NCI-H345 (cell line): ENCODE measurements at regions not wholly inside any gene's neighbourhood (a gene's known extent, or its start where the extent isn't known, plus 50 kb on each side); places are given as distances from the start of the nearest gene placed in this dataset.

Source experiments
- DNase-seq: peaks from one replicate; lab custom pipeline; 2025; lab: John Stamatoyannopoulos, UW

DNA sequence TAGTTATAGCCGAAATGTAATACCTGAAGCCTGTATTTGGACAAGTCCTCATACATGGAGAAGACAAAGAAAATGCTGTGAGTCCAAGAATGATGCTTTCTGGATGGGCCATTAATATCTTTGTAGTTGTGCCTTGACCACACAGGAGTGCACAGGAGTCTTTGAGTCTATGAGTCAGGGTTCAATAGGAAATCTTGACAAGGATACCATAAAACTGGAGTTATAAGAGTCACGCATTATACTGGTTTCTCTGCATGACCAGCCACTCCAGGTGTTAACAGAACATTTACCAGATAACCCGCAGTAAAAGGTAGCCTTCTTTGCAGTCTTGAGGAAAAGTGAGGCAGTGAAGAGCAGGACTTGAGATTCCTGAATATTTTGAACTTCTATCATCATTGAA, 464.6 kb upstream of the PKN2 start:
- no peak for DNase-seq

DNA sequence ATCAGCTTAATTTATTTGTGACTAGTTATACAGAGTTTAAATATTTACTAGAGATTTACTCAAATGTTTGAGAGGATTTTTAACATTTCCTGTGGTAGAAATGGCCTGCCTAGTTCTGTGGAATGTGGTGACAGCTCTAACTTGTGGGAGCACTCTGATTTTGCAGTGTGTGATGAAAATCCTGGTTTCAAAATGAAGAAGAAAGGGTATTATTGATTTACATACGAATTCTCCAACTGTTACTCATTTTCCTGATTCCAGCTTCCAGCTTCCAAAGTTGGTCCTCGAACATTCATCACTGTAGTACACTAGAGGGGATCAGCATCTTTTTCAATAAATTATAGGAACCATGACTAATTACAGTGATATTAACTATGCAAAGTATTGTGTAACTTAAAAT, 462.7 kb upstream of the PKN2 start:
- DNase-seq: no peak

DNA sequence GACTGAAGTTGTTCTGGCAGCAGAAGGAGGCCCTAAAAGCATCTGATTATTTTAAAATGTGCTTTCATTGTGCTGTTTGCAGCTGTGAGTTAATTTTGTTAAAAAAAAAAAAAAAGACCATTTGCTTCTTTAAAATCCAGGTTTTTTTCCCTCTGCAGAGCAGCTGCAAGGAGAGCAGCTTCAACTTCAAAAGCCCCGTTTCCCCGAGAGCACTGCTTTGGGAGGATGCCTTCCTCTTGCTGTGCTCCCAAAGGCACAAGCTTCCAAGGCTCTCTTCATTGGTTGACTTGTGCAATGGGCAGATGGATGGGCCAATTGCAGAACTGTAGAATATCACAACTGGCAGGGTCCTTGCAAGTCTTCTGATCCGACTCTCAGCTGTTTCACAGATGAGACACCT, 459.2 kb upstream of the PKN2 start:
- no peak for DNase-seq

DNA sequence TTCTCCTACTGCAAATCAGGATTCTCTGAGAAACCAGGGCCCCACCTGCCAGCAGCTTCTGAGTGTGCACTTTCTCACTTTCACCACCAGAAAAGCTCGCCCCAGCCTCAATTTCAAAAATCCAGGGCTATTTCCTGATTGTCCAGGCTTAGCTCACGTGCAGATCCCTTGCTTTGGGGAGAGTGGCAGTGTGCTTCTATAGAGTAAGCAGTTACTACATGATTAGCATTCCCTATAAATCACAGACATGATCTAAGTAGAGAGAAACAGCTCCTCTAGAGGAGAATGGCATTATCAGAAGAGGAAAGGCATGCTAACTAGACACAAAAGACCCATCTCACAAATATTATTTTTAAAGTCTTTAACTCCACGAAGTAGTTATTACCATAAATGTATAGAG, 456.0 kb upstream of the PKN2 start:
- no peak for DNase-seq

DNA sequence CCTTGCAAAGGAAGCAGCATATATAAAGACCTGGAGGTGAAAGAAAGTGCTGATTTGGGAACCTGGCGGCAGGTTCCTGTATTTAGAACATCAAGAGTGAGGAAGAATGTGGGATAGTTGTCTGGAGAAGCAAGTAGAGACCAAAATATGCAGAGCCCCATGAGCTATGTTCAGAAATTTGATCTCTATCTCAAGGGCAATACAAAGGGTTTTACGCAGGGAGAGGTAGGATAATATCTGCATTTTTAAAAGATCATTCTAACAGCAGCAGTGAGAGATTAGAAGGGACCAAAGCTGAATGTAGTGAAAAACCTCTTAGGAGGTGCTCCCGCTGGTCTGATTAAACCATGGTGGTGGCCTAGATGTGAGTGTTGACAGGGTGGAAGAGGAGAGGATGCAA, 453.9 kb upstream of the PKN2 start:
- no peak for DNase-seq

DNA sequence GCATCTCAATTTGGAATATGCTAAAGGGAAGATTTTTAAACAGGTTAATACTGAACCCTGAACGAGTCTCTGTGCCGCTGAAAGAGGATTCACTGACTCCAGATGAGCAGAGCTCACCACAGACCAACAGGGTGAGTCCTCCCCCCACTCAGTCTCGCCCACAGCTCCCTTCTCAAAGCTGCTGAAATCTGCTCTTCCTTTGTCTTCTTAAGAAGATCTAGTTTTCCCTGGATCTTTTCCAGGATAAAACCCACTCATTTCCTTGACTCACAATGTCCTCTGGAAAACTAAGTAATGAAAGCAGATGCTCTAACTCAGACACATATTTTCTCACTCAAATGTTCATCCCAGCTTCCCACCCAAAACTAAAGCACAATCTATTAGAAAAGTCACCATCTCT, 447.0 kb upstream of the PKN2 start:
- no peak for DNase-seq

DNA sequence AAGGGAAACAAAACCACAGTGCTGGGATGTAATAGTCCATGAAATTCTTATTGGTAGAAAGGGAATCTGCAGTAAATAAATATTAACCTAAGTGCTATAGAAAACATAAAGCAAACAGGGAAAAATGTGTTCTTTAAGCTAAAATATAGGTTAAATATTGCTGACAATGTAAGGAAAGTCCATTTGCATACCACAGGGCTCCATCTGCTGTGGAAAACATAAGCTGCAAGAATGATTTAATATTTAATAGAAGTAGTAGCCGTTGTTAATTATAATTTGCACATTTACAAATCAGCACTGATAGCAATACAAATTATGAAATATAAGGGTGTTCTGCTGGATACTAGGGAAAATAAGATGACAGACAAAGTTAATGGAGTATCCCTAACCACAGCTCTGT, 444.9 kb upstream of the PKN2 start:
- DNase-seq: no peak

DNA sequence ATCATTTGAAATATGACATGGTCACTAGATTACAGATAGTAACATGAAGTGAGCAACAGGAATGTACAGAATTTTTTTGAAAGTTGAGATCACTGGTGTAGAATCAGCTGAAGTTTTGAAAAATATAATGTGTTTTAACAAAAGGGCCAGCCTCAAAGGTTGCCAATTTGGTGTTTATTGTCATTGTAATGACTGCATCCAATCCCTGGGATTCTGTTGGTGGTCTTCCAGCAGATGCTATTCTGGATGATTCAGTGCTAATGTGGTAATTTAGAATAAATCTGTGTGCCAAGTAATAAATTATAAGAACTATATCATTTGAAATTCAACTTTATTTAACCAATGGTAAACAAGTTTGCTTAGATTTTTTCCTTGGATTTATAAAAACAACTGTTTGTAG, 436.4 kb upstream of the PKN2 start:
- no peak for DNase-seq

DNA sequence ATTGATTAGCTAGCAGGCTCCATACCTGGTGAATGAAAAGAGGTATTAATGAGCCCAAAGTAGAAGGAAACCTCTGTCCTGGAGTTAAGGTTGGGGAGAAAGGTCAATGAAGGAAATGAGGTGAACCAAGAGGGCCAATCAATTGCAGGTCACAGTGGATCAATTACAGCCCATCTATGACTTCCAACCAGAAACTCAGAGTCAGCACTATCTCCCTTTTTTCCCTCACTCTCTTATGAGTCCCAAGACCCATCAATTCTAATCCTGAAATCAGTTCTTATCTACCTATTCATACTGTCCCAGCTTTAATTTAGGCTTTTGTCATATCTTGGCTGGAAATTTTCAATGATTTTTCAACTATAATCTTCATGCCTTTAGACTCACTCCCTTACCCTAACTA, 433.2 kb upstream of the PKN2 start:
- DNase-seq: no peak

DNA sequence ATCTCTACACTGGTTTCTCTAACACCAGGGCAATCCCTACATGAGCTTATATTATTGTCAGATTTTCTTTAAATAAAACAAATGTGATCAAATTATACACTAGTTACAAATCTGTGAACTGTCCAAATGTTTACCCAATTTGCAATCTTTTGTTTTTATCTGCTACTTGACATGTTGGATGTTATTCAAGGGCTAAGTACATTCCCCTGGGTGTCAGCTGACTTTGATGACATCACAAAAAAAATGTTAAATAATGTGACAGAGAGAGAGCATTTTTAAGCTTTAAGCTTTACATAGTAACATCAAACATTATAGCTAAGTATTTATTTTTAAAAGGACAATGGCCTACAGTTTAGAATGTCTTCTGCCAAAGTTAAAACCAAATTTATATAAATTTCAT, 431.3 kb upstream of the PKN2 start:
- no peak for DNase-seq

DNA sequence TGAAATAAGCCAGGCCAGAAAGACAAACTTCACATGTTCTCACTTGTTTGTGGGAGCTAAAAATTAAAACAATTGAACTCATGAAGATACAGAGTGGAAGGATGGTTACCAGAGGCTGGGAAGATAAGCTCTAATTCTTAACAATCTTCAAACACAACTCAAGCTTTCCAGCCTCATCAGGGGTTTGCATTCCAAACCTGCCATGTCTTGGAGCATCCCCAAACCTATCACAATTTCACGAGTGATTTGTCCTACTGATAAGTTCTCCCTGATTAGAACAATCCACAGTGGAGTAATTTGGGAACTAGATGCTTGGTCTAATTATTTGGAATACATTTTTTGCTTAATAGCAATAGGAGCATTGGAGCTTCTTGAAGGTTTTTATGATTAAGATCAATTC, 418.5 kb upstream of the PKN2 start:
- no peak for DNase-seq

DNA sequence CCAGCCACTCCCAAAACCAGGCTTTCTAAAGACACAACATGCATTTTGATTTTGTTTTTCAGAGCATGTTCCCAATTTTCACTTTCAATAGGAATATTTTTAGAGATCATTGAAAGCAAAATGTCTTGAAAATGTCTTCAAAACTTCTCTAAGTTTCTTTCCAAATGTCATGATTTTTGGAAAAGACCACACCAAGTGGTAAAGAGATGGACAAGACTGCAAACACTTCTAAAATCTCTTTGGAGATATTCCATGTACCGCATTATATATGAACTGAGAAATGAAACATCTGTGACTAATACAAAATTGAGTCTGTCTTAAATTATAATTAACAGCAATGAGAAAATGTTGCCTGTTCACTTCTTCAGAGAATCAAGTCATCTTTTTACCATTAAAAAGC, 418.0 kb upstream of the PKN2 start:
- no peak for DNase-seq

DNA sequence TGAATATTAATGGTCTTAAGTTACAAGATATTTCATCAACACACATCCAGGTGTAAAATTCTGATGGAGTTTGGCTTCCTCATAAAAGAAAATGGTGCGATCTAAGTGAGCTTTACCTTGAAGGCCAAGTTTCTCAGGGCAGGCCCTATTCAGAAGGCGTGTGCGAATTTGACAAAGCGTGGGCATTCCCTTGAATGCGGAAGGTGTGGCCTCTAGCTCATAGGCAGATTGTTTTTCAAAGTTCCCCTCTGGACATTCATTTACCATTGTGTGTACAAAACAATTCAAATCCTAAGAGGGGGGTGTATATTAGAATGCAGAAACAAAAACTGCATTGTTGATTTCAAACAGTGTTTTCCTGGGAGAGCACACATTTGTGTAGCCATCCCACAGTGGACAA, 411.9 kb upstream of the PKN2 start:
- DNase-seq: no peak

DNA sequence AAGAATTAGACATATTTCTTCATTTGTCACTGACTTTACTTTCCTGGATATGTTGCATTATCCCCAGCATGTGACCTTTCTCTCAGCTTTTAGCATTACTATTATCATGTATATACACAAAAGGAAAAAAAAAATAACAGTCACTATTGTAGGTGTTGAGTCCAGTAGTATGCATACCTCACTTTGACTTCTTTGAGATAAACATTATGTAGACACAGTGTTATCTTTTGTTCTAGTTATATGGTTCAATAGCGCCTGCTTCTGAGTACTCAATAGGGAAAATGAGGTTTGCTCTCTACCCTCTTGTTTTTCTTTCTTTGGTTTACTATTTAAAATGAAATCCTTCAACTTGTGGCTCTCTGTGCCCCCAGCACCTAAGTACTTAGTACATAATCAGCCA, 409.6 kb upstream of the PKN2 start:
- no peak for DNase-seq

DNA sequence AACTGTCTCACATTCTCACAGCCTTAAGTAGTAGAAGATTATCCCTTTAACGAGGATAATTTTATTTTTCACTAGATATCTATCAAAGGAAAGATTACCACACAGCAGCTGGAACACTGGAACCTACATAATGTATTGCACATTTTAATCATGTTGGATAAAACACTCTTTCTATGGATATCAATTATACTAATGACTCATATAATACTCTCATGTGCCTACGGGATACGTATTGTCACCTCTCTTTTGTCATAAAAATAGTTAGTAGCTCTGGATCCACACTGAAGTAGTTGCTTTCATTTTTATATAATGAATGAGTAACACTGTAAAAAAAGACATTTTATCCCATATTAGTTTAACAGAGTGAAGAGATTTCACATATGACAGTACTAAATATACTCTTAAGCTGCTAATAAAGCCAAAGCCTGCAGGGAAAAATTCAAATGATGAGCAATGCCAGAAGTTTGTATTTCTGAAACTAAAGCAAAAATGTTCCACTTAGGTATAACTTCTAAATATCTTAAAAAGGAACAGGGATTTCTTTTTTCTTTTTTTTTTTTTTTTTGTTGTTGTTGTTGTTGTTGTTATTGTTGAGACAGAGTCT, 408.7 kb upstream of the PKN2 start:
- DNase-seq: no peak

DNA sequence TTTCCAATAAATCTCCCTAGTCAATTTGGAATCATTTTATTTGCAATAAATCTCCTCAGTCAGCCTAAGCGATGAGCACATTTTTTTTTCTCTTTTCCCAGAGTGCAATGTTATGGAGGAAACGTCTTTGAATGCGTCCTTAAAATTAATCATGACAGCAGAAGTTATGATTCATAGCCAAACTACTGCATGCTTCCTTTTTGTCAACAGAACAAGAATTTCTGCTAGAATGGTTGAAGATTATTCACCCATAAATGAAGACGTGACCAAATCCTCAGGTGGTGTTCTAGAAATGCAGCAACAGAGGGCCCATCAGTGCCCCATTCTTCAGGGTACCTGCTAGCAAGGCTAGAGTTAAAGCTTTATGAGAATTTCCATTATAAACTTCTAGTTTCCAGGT, 407.9 kb upstream of the PKN2 start:
- DNase-seq: no peak

DNA sequence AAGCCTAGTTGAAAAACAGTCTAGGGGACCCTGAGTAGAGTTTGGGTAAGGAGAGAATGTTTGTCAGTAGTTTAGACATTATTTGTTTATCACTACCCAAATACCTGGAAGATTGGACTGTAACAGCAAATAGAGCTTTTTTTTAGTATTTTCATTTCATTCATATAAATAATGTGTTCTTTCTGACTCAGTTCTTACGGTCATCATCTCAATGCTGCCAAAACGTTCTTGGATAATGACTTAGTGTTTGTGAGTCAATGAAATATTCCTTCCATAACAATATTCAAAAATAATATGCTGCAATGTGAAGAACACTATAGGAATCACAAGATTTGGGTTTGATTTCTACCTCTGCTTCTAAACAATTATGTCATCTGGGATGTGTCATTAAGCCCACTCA, 400.0 kb upstream of the PKN2 start:
- DNase-seq: no peak

DNA sequence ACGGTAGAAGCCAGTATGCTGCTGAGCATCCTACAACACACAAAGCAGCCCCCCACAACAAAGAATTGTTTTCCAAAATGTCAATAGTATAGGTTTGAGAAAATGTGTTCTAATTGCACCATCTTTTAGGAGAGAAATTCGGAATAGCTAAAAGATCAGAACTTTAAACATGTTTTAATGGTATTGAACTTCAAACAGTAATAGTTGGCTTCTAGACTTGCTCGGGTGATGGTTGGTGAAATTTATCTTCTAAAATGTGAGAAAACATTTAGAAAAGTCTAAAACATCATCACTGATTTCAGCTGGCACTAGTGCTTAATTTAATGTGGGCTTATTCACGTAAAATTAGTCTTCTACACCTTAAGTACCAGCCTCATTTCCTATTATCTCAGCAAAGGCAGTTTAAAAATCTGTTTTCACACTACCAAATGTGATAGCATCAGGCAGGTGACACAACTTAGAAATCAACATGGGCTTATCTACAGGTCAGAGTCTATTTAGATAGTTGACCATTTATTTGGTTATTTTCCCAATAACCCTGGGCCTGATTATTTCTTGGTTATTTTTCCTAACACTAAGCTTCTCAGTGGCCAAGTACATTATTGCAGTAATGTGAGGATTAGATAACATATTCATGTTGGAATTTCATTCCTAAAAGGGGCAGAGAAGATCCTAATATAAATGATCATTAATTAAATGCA, 399.3 kb upstream of the PKN2 start:
- no peak for DNase-seq

DNA sequence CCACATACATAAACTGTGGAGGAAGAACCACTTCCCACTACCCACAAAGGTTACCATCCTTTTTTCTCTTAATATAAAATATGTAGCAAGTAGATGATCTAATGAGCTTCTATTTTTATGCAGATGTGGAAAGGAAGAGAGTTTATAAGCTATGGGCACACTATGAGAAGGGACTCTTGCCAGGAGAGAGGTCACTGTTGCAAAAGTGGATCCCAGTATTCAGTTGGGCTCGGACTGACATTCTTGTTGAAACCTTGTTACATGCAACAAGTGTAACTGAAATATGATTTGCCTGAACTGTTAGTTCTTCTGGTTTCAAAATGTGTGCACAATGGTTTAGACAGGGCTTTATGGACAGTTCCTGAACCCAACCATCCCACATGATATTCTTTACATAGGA, 397.4 kb upstream of the PKN2 start:
- DNase-seq: no peak

DNA sequence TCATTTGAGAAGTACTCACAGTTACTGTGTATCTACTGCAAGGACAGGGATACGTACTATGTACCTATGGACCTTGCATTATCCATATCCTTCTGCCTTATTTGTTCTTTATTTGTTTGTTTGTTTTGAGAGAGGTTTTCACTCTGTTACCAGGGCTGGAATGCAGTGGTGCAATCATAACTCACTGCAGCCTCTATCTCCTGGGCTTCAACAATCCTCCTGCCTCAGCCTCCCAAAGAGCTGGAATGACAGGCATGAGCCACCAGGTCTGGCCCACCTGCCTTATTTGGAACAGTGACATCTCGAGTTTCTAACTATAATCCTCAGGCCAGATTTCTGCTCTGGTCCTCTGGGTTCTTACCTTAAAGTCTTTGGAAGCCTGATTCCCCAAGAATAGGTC, 395.5 kb upstream of the PKN2 start:
- no peak for DNase-seq

DNA sequence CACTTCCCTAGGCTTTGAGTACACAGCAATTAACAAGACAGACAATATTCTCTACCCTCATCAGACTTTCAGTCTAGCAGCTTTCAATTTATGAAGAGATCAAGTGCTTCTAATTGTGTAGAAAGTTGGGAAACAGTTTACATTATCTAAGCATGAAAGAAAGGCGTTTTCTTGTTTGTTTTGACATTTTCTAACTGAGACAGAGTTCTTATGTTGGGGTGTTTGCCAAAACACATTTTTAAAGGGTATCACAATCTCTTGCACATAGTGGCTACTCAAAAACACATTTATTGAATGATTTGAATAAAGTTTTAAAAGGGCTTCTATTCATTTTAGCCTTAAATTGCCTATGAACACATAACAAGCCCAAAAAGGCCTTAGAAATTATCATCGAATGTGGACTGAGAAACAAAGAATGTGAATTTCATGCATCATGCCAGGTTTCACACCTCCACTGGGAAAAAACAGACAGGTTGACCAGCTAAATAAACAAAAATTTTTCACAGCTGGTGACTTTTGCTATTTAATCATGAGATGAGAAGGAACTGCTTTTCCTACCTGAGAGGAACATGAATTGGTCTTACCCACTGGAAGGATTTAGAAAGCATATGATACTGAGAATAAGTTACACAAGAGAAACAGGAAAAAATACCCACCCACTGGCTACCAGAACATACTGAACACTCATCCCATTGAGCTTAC, 394.5 kb upstream of the PKN2 start:
- DNase-seq: no peak

DNA sequence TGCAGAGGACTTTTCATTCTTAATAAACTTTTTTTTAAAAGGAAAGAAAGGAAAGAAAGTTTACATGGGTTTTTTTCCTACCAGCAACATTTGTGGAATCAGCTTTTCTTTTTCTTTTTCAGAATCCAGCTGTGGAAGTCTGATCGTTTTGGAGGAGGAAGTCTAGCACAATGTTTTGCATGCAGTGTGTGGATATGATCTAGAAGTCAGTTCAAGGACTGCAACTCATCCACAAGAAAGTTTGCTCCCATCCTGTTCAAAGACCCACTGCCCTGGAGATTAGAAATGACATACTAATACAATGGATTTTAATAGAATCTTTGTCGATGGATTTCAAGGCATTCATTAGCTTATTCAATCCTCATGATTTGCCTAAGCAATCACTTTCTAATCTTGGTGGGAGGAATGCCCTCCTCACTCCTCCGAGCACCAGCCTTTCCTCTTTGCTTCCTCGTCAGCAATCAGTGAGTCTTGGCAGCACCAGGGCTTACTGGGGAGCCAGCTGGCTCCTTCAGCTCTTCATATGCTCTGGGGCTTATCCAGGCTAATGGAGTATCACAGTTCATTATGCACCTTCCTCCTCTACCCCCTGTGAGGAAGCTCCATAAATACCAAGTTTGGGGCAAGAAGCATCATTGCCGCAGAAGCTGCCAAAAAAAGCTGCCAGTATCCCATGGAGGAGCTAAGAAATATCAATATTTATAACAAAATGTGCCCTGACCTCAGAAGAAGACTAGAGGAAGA, 392.3 kb upstream of the PKN2 start:
- DNase-seq: no peak

DNA sequence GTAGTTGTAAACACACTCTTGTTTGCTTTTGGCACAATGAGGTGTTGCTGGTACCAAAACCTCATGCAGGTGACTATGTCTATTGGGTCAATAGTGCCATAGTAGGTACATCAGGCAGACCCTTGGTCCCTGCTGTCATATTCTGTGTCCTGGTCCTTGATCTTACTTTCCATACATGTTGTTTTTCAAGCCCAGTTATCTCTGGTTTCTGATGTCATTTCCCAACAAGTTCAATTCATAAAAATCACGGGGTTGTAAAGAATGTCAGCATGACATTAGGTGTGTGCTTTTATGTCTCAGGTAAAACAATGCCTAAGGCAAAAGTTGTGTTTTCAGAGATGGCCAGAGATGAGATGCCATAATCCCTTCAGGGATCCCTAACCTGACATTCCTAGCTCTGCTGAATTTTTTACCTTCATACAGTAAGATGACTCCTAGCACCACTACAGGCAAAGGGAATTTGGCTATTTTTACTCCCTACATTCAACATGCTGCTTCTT, 390.3 kb upstream of the PKN2 start:
- DNase-seq: no peak
